LHCN-M2 (cell line): ENCODE measurements at regions not wholly inside any gene's neighbourhood (a gene's known extent, or its start where the extent isn't known, plus 50 kb on each side); places are given as distances from the start of the nearest gene placed in this dataset.
"Not testable (repeated sequence)": the region's sequence is repeated elsewhere in the genome, so short reads cannot be mapped to it uniquely, and the experiment has no call there.

Experiments used
- DNase-seq: peaks from one replicate; pipeline ENCODE4 v3.0.0-alpha.2; 2012; ENCODE audit warnings: low read depth

GRCh38 chr9:126170286-126170823 is 156.3 kb upstream of the MVB12B start:
- DNase-seq: no peak

- DNase-seq: no peak
Observed at GRCh38 chr9:126171641-126172040, 155.0 kb upstream of the MVB12B start.

- DNase-seq: no peak
Observed at GRCh38 chr9:126173401-126173800, 153.2 kb upstream of the MVB12B start.

GRCh38 chr9:126173929-126174328 is 152.7 kb upstream of the MVB12B start:
- DNase-seq: no peak

- DNase-seq: no peak
Observed at GRCh38 chr9:126183266-126183665, 143.4 kb upstream of the MVB12B start.

GRCh38 chr9:126190994-126191393 is 135.6 kb upstream of the MVB12B start:
- not testable (repeated sequence) for DNase-seq

GRCh38 chr9:126198854-126199253 is 127.8 kb upstream of the MVB12B start:
- no peak for DNase-seq

GRCh38 chr9:126203313-126203712 is 123.3 kb upstream of the MVB12B start:
- no peak for DNase-seq

GRCh38 chr9:126204197-126204596 is 122.4 kb upstream of the MVB12B start:
- DNase-seq: no peak

GRCh38 chr9:126204708-126205225 is 121.9 kb upstream of the MVB12B start:
- DNase-seq: no peak

- DNase-seq: no peak
Observed at GRCh38 chr9:126205265-126205664, 121.4 kb upstream of the MVB12B start.

- no peak for DNase-seq
Observed at GRCh38 chr9:126205845-126206498, 120.7 kb upstream of the MVB12B start.

- DNase-seq: no peak
Observed at GRCh38 chr9:126207256-126207655, 119.4 kb upstream of the MVB12B start.

- no peak for DNase-seq
Observed at GRCh38 chr9:126208216-126208758, 118.3 kb upstream of the MVB12B start.

GRCh38 chr9:126211441-126212074 is 115.1 kb upstream of the MVB12B start:
- no peak for DNase-seq

GRCh38 chr9:126215486-126215885 is 111.1 kb upstream of the MVB12B start:
- no peak for DNase-seq

- no peak for DNase-seq
Observed at GRCh38 chr9:126216826-126217225, 109.8 kb upstream of the MVB12B start.

GRCh38 chr9:126217250-126217653 is 109.4 kb upstream of the MVB12B start:
- DNase-seq: no peak

GRCh38 chr9:126217797-126218196 is 108.8 kb upstream of the MVB12B start:
- no peak for DNase-seq

- no peak for DNase-seq
Observed at GRCh38 chr9:126218359-126219125, 108.1 kb upstream of the MVB12B start.

GRCh38 chr9:126219166-126219565 is 107.5 kb upstream of the MVB12B start:
- no peak for DNase-seq

GRCh38 chr9:126219648-126220063 is 107.0 kb upstream of the MVB12B start:
- DNase-seq: no peak
